Endothelial cell (in vitro differentiated cells): ENCODE measurements at regions not wholly inside any gene's neighbourhood (a gene's known extent, or its start where the extent isn't known, plus 50 kb on each side); places are given as distances from the start of the nearest gene placed in this dataset.
A peak's percentile ranks its signal among the peaks of the same experiment; 100 is the strongest.

ENCODE experiments used
- DNase-seq: peaks from one replicate; pipeline ENCODE4 v3.0.0; 2021; ENCODE audit warnings: low spot score
- H3K27ac Mint-ChIP-seq: one replicate; pipeline ENCODE4 v1.8.0; 2021; ENCODE audit warnings: mixed read lengths, inconsistent platforms; ENCODE audit not compliant: unreplicated experiment
- H3K27me3 Mint-ChIP-seq: one replicate; pipeline ENCODE4 v1.8.0; 2021; ENCODE audit warnings: mild to moderate bottlenecking, moderate library complexity, mixed read lengths, inconsistent platforms; ENCODE audit not compliant: unreplicated experiment
- H3K36me3 Mint-ChIP-seq: one replicate; pipeline ENCODE4 v1.8.0; 2021; ENCODE audit warnings: mild to moderate bottlenecking, low read depth, mixed read lengths, inconsistent platforms; ENCODE audit not compliant: unreplicated experiment
- H3K4me1 Mint-ChIP-seq: one replicate; pipeline ENCODE4 v1.8.0; 2021; ENCODE audit warnings: mild to moderate bottlenecking, mixed read lengths, inconsistent platforms; ENCODE audit not compliant: unreplicated experiment
- H3K4me3 Mint-ChIP-seq: one replicate; pipeline ENCODE4 v1.8.0; 2021; ENCODE audit warnings: mild to moderate bottlenecking, mixed read lengths, inconsistent platforms; ENCODE audit not compliant: unreplicated experiment
- H3K9me3 Mint-ChIP-seq: one replicate; pipeline ENCODE4 v1.8.0; 2021; ENCODE audit warnings: mixed read lengths, inconsistent platforms; ENCODE audit not compliant: unreplicated experiment
- CTCF ChIP-seq: fragments of 200-600 bp; sonication (generic); IDR thresholded peaks from one replicate; pipeline ENCODE4 v1.5.0; 2021; ENCODE audit warnings: antibody characterized with exemption; ENCODE audit not compliant: unreplicated experiment

- H3K27me3 Mint-ChIP-seq, result peaks cover 2% of the 10 kb centered on the region
- no peak for DNase-seq
Measured at GRCh38 chr11:69369210-69369825, 75.4 kb downstream of the MYEOV start.

GRCh38 chr11:69369945-69370344, 76.0 kb downstream of the MYEOV start:
- Mint-ChIP-seq H3K27ac (no peak overlapping the region), H3K4me3 (no peak overlapping the region), H3K36me3 (peaks cover 6% of the 10 kb centered on the region), H3K27me3 (peaks cover 2% of the 10 kb centered on the region), H3K4me1 (peaks cover 3% of the 10 kb centered on the region), H3K9me3 (no peaks in the 10 kb centered on the region)
- DNase-seq, result peak; percentile 1
- TF ChIP-seq CTCF, result no peak

More at GRCh38 chr11:69369210-69369825, 75.4 kb downstream of the MYEOV start:
- H3K4me1 Mint-ChIP-seq, result peaks cover 3% of the 10 kb centered on the region
- H3K27ac Mint-ChIP-seq, result no peak overlapping the region
- peaks cover 6% of the 10 kb centered on the region for H3K36me3 Mint-ChIP-seq
- no peak for TF ChIP-seq CTCF
- H3K4me3 Mint-ChIP-seq, result no peak overlapping the region
- no peaks in the 10 kb centered on the region for H3K9me3 Mint-ChIP-seq

GRCh38 chr11:69370984-69371709, 77.2 kb downstream of the MYEOV start:
- TF ChIP-seq CTCF, result no peak
- peaks cover 6% of the 10 kb centered on the region for H3K4me1 Mint-ChIP-seq

GRCh38 chr11:69371731-69372588, 78.0 kb downstream of the MYEOV start:
- TF ChIP-seq CTCF, result no peak
- no peaks in the 10 kb centered on the region for H3K9me3 Mint-ChIP-seq
- H3K36me3 Mint-ChIP-seq, result peaks cover 6% of the 10 kb centered on the region
- no peak overlapping the region for H3K4me3 Mint-ChIP-seq
- no peak for DNase-seq
- peaks cover 4% of the 10 kb centered on the region for H3K27me3 Mint-ChIP-seq
- peaks cover 6% of the 10 kb centered on the region for H3K4me1 Mint-ChIP-seq
- no peak overlapping the region for H3K27ac Mint-ChIP-seq

More at GRCh38 chr11:69370984-69371709, 77.2 kb downstream of the MYEOV start:
- Mint-ChIP-seq H3K4me3 (no peak overlapping the region), H3K27me3 (peaks cover 4% of the 10 kb centered on the region), H3K36me3 (peaks cover 6% of the 10 kb centered on the region), H3K27ac (no peak overlapping the region), H3K9me3 (no peaks in the 10 kb centered on the region)
- peak; percentile 0 for DNase-seq
